H1 (cell line): ENCODE measurements at regions not wholly inside any gene's neighbourhood (a gene's known extent, or its start where the extent isn't known, plus 50 kb on each side); places are given as distances from the start of the nearest gene placed in this dataset.
A peak's percentile ranks its signal among the peaks of the same experiment; 100 is the strongest.

Experiments used
- CTCF ChIA-PET: fragments of 300-600 bp; sonication (Branson Sonifier 250); formaldehyde crosslinking; loops from one replicate; lab custom pipeline; 2021; ENCODE audit not compliant: partially characterized antibody; lab: Charles Lee
- POLR2A ChIA-PET: fragments of 300-600 bp; sonication (Branson Sonifier 250); formaldehyde crosslinking; loops from one replicate; lab custom pipeline; 2021; ENCODE audit warnings: inconsistent platforms; ENCODE audit not compliant: partially characterized antibody; lab: Charles Lee
- DNase-seq, 2 experiments: peaks; one replicate each; pipeline versions ENCODE4 v3.0.0 to v3.0.0-alpha.2; 2010 to 2022; ENCODE audit warnings: low spot score in 2 of 2, low read depth in 1 of 2, mixed read lengths in 1 of 2
- FAIRE-seq: peaks from 2 replicates; lab custom pipeline; 2011; peaks lifted over from hg19 to GRCh38; lab: Jason Lieb, UNC
- H2AFZ ChIP-seq: 2 replicates; pipeline ENCODE4 v1.8.1; 2012; ENCODE audit warnings: low read length, inconsistent platforms
- H2AK5ac ChIP-seq: 2 replicates; pipeline ENCODE4 v1.6.1; 2013; ENCODE audit warnings: low read depth, low read length
- H2BK120ac ChIP-seq: replicated peaks from 2 replicates; pipeline ENCODE3; 2013; ENCODE audit warnings: low read depth, low read length, inconsistent platforms
- H2BK12ac ChIP-seq: 2 replicates; pipeline ENCODE4 v1.6.1; 2013; ENCODE audit warnings: low read depth, low read length
- H2BK15ac ChIP-seq: 2 replicates; pipeline ENCODE4 v1.6.1; 2013; ENCODE audit warnings: low read length
- H2BK20ac ChIP-seq: 2 replicates; pipeline ENCODE4 v1.6.1; 2013; ENCODE audit warnings: low read length
- H2BK5ac ChIP-seq: 2 replicates; pipeline ENCODE4 v1.6.1; 2013; ENCODE audit warnings: low read depth, low read length
- H3K14ac ChIP-seq: 2 replicates; pipeline ENCODE4 v1.6.1; 2013; ENCODE audit warnings: inconsistent platforms; ENCODE audit not compliant: insufficient read length
- H3K18ac ChIP-seq: 2 replicates; pipeline ENCODE4 v1.6.1; 2013; ENCODE audit warnings: low read length; ENCODE audit errors: extremely low read depth
- H3K23ac ChIP-seq: 2 replicates; pipeline ENCODE4 v1.6.1; 2013; ENCODE audit warnings: inconsistent platforms; ENCODE audit not compliant: insufficient read length
- H3K23me2 ChIP-seq: 2 replicates; pipeline ENCODE4 v1.6.1; 2013; ENCODE audit warnings: low read depth, low read length
- H3K27ac ChIP-seq: 2 replicates; pipeline ENCODE4 v1.6.1; 2011; ENCODE audit warnings: low read depth, low read length, inconsistent platforms
- H3K27me3 ChIP-seq, 4 experiments: replicated peaks in 1 of 4; 1 replicate in 1 of 4; 2 replicates in 3 of 4; pipeline versions ENCODE4 v1.6.1 to v1.8.1; 2011 to 2013; ENCODE audit warnings: low read length in 3 of 4, mild to moderate bottlenecking in 3 of 4, inconsistent platforms in 2 of 4, mixed read lengths in 2 of 4, moderate library complexity in 1 of 4; ENCODE audit not compliant: control insufficient read depth in 3 of 4, insufficient read depth in 3 of 4; ENCODE audit errors: extremely low read depth in 1 of 4
- H3K36me3 ChIP-seq, 4 experiments: 2 replicates each; pipeline versions ENCODE4 v1.6.1 to v1.8.1; 2011 to 2013; ENCODE audit warnings: mild to moderate bottlenecking in 4 of 4, low read length in 3 of 4, moderate library complexity in 2 of 4, control low read depth in 1 of 4, inconsistent platforms in 1 of 4; ENCODE audit not compliant: insufficient read depth in 4 of 4, control insufficient read depth in 2 of 4
- H3K4ac ChIP-seq: replicated peaks from 2 replicates; pipeline ENCODE3; 2013; ENCODE audit warnings: low read length, low read depth, mixed read lengths, inconsistent platforms; ENCODE audit not compliant: insufficient read length
- H3K4me1 ChIP-seq, 4 experiments: replicated peaks in 1 of 4; 1 replicate in 1 of 4; 2 replicates in 3 of 4; pipeline versions ENCODE4 v1.6.1 to v1.8.1; 2011 to 2013; ENCODE audit warnings: low read length in 3 of 4, inconsistent platforms in 2 of 4, mixed read lengths in 1 of 4; ENCODE audit not compliant: insufficient read depth in 4 of 4, control insufficient read depth in 3 of 4
- H3K4me2 ChIP-seq, 2 experiments: 2 replicates each; pipeline versions ENCODE4 v1.6.1 to v1.8.1; 2011 to 2013; ENCODE audit warnings: low read depth in 2 of 2, low read length in 2 of 2, control low read depth in 1 of 2, inconsistent platforms in 1 of 2, mild to moderate bottlenecking in 1 of 2; ENCODE audit not compliant: insufficient read depth in 1 of 2
- H3K4me3 ChIP-seq, 4 experiments: fragments of 200-600, 300-600 bp in 1 of 4; sonication (generic), shearing (Covaris generic), sonication (Bioruptor Twin) in 1 of 4; 2 replicates each; pipeline versions ENCODE4 v1.5.1 to v1.8.1; 2011 to 2016; ENCODE audit warnings: low read length in 4 of 4, low read depth in 3 of 4, control low read depth in 2 of 4, inconsistent platforms in 2 of 4, mild to moderate bottlenecking in 2 of 4, mixed read lengths in 1 of 4, moderate library complexity in 1 of 4; ENCODE audit not compliant: insufficient read depth in 2 of 4; ENCODE audit errors: extremely low read depth in 1 of 4
- H3K56ac ChIP-seq: replicated peaks from 2 replicates; pipeline ENCODE3; 2013; ENCODE audit warnings: low read depth, mild to moderate bottlenecking, mixed read lengths, low read length, inconsistent platforms; ENCODE audit not compliant: insufficient read length
- H3K79me1 ChIP-seq: 2 replicates; pipeline ENCODE4 v1.6.1; 2013; ENCODE audit warnings: low read depth, low read length, control low read depth
- H3K79me2 ChIP-seq, 2 experiments: 2 replicates each; pipeline versions ENCODE4 v1.6.1 to v1.8.1; 2012 to 2013; ENCODE audit warnings: low read length in 2 of 2, mild to moderate bottlenecking in 2 of 2, inconsistent platforms in 1 of 2; ENCODE audit not compliant: insufficient read depth in 2 of 2, control insufficient read depth in 1 of 2
- H3K9ac ChIP-seq, 4 experiments: replicated peaks in 1 of 4; 1 replicate in 1 of 4; 2 replicates in 3 of 4; pipeline versions ENCODE4 v1.6.1 to v1.8.1; 2011 to 2013; ENCODE audit warnings: low read depth in 3 of 4, low read length in 3 of 4, control low read depth in 2 of 4, mild to moderate bottlenecking in 2 of 4, moderate library complexity in 2 of 4, inconsistent platforms in 1 of 4; ENCODE audit errors: extremely low read depth in 1 of 4
- H3K9me3 ChIP-seq, 2 experiments: 2 replicates each; pipeline versions ENCODE4 v1.6.1 to v1.8.1; 2012 to 2013; ENCODE audit warnings: mild to moderate bottlenecking in 2 of 2, moderate library complexity in 2 of 2, control low read depth in 1 of 2, inconsistent platforms in 1 of 2, low read depth in 1 of 2, low read length in 1 of 2, mixed read lengths in 1 of 2; ENCODE audit not compliant: insufficient read depth in 2 of 2
- H4K20me1 ChIP-seq, 2 experiments: replicated peaks in 1 of 2; 2 replicates each; pipeline versions ENCODE3 to v1.8.1; 2011 to 2013; ENCODE audit warnings: inconsistent platforms in 2 of 2, low read length in 2 of 2, mild to moderate bottlenecking in 1 of 2; ENCODE audit not compliant: insufficient read depth in 2 of 2, control insufficient read depth in 1 of 2
- H4K5ac ChIP-seq: 2 replicates; pipeline ENCODE4 v1.6.1; 2013; ENCODE audit warnings: low read length, low read depth, mixed read lengths, inconsistent platforms; ENCODE audit not compliant: insufficient read length
- H4K8ac ChIP-seq: 2 replicates; pipeline ENCODE4 v1.8.0; 2013; ENCODE audit warnings: mild to moderate bottlenecking, moderate library complexity, low read length, inconsistent platforms; ENCODE audit not compliant: insufficient read depth; ENCODE audit errors: extremely low read depth
- H4K91ac ChIP-seq: replicated peaks from 2 replicates; pipeline ENCODE3; 2013; ENCODE audit warnings: low read length, mixed read lengths, inconsistent platforms; ENCODE audit not compliant: insufficient read length
- ASH2L ChIP-seq: fragments of 200-600, 300-600 bp; sonication (generic); IDR thresholded peaks from one replicate; pipeline ENCODE4 v1.7.1; 2017; ENCODE audit warnings: low read length
- CBX8 ChIP-seq: fragments of 300-800, 300-1000 bp; sonication (generic); IDR thresholded peaks from 2 replicates; pipeline ENCODE4 v1.7.1; 2016; ENCODE audit warnings: low read depth, low read length, borderline replicate concordance
- HDAC6 ChIP-seq: IDR thresholded peaks from one replicate; pipeline ENCODE4 v1.7.1; 2012; ENCODE audit warnings: low read depth, mild to moderate bottlenecking, inconsistent platforms, low read length, moderate library complexity
- MAFK ChIP-seq: IDR thresholded peaks from 2 replicates; pipeline ENCODE4 v1.6.1; 2012; ENCODE audit warnings: low read depth, mild to moderate bottlenecking, improper control_type of control experiment, low read length
- POLR2AphosphoS5 ChIP-seq: IDR thresholded peaks from 2 replicates; pipeline ENCODE4 v1.6.1; 2011; ENCODE audit warnings: low read depth, low read length
- WGBS, 2 experiments: shearing (Covaris generic) in 1 of 2; methylation state at CpG; one replicate each; pipeline versions ENCODE4 v1.1.6 to v1.1.7; 2013 to 2015; ENCODE audit warnings: low lambda C conversion rate in 2 of 2, mixed read lengths in 2 of 2, inconsistent platforms in 1 of 2, low coverage in 1 of 2, missing lambda C conversion rate in 1 of 2; ENCODE audit not compliant: insufficient replicate concordance in 2 of 2, insufficient coverage in 1 of 2, insufficient read length in 1 of 2; ENCODE audit errors: extremely low coverage in 1 of 2, missing lambda C conversion rate in 1 of 2; 5-methylcytosine and 5-hydroxymethylcytosine counted together

- Histone ChIP-seq H3K79me2 (no peaks in the 10 kb centered on the region), H3K4me2 (peak overlapping the region in 1 of 2 experiments; percentile 21; a peak in 1 of 4 replicates), H2BK5ac (no peak overlapping the region), H3K18ac (no peak overlapping the region), H2AK5ac (no peak overlapping the region), H4K8ac (no peak overlapping the region), H3K79me1 (no peaks in the 10 kb centered on the region), H3K36me3 (no peaks in the 10 kb centered on the region), H3K4me3 (no peak overlapping the region), H2BK20ac (no peak overlapping the region), H3K56ac (no peak overlapping the region), H3K9me3 (no peaks in the 10 kb centered on the region), H4K5ac (no peak overlapping the region), H4K20me1 (no peaks in the 10 kb centered on the region), H2BK15ac (no peak overlapping the region), H3K9ac (no peak overlapping the region), H2AFZ (no peak overlapping the region), H3K27me3 (no peaks in the 10 kb centered on the region), H3K4ac (no peak overlapping the region), H2BK12ac (no peak overlapping the region), H3K23me2 (no peaks in the 10 kb centered on the region), H4K91ac (no peak overlapping the region), H2BK120ac (no peak overlapping the region), H3K4me1 (peaks cover 0 to 5% (median 0%) of the 10 kb centered on the region in 4 experiments; a peak in 1 of 7 replicates), H3K27ac (no peak overlapping the region), H3K23ac (no peak overlapping the region), H3K14ac (no peak overlapping the region)
- ChIA-PET POLR2A (no interaction called here), CTCF (no interaction called here)
- FAIRE-seq (no peak), DNase-seq (no peak)
- TF ChIP-seq CBX8 (no peak), HDAC6 (no peak), POLR2AphosphoS5 (no peak), ASH2L (no peak), MAFK (no peak)
- WGBS, 2 experiments: 35% methylated on average over 3 of the region's 3 CpGs; no CpG with 5 or more reads in 1 of the 2 experiments
Measured at GRCh38 chrX:142686653-142687283, 339.0 kb upstream of the SPANXN4 start.
